GM13977 (cell line): ENCODE measurements at regions not wholly inside any gene's neighbourhood (a gene's known extent, or its start where the extent isn't known, plus 50 kb on each side); places are given as distances from the start of the nearest gene placed in this dataset.

Source experiments
- DNase-seq: peaks from one replicate; pipeline ENCODE4 v3.0.0; 2012; ENCODE audit warnings: low spot score
- in situ Hi-C: fragments of 300-500 bp; cut with MboI; formaldehyde crosslinking; loops from one replicate; pipeline ENCODE4 v1.12.0; 2022; ENCODE audit warnings: low sequenced_read_pairs, low pct_unique_long_range_greater_than_20kb, mixed read lengths, inconsistent platforms; ENCODE audit not compliant: unreplicated experiment
- TF ChIP-seq, protein P1 (sequence below): IDR thresholded peaks from 2 replicates; pipeline ENCODE4 v1.5.1; 2012; ENCODE audit warnings: mild to moderate bottlenecking, control low read depth; ENCODE audit not compliant: insufficient read depth; ENCODE audit errors: extremely low read depth, missing control alignments

DNA sequence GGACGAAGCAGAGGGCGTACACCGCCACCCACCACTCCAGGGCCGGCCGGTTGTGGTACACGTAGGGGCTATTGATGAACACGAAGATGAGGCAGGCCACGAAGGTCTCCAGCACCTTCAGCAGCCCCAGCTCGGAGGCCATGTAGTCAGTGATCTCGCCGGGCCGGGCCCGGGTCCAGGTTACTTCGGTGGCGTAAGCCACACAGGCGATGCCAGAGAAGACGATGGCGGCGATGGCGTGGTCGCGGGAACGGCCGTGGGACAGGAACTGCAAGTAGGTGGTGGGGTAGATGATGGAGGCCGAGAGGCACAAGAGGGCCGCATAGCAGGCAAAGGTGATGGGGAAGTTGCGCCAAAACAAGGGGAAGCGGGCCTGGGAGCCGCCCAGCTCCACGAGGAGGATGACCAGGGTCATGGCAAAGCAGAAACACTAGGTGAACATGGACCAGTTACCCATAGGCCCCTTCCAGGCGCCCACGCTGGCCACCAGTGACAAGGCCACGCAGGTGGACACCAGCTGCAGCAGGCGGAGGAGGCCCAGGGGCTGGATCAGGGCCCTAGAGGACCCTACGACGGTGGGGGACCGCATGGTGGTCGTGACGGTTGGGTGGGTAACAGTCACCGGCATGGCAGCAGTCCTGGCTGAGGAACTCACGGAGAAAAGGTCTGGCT lies 128.4 kb upstream of the FAM98A start:
- TF ChIP-seq, protein P1, sequence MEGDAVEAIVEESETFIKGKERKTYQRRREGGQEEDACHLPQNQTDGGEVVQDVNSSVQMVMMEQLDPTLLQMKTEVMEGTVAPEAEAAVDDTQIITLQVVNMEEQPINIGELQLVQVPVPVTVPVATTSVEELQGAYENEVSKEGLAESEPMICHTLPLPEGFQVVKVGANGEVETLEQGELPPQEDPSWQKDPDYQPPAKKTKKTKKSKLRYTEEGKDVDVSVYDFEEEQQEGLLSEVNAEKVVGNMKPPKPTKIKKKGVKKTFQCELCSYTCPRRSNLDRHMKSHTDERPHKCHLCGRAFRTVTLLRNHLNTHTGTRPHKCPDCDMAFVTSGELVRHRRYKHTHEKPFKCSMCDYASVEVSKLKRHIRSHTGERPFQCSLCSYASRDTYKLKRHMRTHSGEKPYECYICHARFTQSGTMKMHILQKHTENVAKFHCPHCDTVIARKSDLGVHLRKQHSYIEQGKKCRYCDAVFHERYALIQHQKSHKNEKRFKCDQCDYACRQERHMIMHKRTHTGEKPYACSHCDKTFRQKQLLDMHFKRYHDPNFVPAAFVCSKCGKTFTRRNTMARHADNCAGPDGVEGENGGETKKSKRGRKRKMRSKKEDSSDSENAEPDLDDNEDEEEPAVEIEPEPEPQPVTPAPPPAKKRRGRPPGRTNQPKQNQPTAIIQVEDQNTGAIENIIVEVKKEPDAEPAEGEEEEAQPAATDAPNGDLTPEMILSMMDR: no peak
- DNase-seq: no peak
- in situ Hi-C loops: no loop called here

DNA sequence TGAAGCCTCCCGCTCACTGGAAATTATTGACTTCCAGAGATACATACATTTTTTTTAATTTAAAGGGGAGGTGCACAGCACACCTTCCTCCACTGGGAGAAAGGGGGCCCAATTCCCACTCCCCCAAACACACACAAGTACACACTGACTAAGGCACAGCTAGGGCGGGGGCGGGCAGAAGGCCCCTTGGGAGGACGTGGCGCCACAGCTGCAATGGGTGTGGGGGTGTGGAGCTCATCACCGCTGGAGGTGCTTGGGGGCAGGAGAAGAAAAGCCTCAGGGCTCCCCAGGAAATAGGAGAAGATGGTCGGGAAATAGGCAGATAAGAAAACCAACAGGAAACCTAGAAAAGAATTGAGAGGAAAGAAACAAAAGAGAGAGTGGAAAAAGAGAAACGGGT lies 127.3 kb upstream of the FAM98A start:
- DNase-seq: no peak
- TF ChIP-seq, protein P1: no peak
- in situ Hi-C loops: no loop called here

DNA sequence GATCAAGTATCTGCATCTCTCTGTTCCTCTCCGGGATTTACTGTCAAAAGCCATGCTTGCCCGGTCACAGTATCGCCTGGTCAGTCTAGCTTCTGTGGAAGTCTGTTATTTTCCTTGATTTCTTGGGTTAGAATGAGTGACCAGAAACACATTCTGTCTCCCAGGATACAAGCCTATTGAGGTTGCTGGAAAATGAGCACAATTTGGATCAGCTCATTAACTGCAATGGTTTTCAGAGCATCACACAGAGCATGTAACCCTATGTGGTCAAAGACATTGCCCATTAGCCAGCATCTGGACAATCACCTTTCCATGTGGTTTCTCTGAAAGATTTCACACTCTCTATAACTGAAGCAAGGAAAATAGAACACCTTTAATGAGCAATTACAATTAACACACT lies 124.2 kb upstream of the FAM98A start:
- TF ChIP-seq, protein P1: no peak
- no peak for DNase-seq
- in situ Hi-C loops: no loop called here

DNA sequence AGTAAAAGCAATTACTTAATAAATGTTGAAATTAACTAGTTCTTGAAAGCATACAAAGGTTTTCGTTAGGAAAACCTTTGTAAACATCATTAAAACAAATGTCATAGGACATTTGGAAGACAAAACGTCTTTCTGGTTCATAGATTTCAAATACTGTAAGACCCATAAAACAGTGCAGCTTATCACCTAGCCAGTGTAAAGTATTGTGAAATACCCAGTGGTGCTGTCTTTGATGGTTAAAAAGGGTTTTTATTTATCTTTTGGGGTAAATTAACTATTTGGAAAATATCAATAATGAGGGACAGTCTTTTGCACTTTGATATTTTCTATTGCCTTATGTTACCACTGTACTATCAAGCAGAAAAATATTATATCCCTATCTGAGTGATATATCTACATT lies 120.0 kb upstream of the FAM98A start:
- in situ Hi-C loops: no loop called here
- TF ChIP-seq, protein P1: no peak

DNA sequence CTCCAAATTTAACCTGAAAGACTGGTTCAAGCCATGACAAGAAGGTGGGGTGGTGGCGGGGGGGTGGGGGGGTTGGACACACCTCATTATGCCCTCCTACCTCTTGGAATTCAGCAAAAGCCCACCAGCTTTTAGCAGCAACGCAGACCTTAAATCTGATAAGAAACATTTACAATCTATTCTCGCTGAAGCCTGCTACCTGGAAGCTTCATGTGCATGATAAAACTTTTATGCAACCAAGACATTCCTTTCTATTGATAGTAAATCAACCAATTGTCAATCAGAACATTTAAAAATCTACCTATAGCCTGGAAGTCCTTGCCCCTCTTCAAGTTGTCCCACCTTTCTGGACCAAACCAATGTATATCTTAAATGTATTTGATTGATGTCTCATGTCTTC lies 113.6 kb upstream of the FAM98A start:
- no peak for DNase-seq
- in situ Hi-C loops: no loop called here
- TF ChIP-seq, protein P1: no peak

More for the DNA sequence above, 120.0 kb upstream of the FAM98A start:
- no peak for DNase-seq

DNA sequence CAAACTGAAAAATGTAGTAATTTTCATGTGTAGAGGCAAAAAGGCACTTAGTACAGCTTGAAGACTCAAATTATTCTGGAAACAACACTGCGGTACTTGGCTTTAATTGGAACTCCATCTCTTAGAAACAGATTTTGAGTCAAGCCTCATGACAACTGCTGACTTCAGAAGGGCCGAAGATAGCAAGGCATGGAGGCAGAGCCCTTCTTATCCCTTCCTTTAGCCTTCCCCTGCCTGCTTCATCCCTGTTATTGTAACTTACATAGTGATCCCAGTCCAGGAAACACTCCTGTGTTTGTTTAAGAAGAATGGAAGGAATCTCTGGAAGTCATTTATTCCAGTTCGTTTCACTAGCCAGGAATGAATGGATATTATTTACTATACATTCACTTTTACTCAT lies 110.9 kb upstream of the FAM98A start:
- DNase-seq: no peak
- in situ Hi-C loops: no loop called here
- TF ChIP-seq, protein P1: no peak

DNA sequence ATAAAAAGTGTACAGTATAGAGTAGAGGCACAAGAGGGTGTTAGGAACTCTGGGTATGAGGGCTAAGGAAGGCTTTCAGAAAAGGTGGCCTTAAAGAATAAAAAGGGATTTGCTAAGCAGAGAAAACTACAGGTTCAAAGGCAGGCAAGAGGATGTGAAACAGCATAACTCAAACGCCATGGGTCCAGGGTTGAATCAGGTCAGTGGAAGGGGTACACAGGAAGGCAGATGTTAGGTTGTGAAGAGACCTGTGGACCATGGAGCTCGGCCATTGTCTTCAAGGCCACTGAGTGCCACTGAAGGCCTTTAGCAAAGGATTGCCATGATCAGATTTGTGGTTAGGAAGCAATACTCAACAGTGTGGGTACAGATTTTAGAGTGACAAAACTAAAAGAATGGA lies 108.2 kb upstream of the FAM98A start:
- TF ChIP-seq, protein P1: no peak
- no peak for DNase-seq
- in situ Hi-C loops: no loop called here
